ENCODE measurements at regions not wholly inside any gene's neighbourhood (a gene's known extent, or its start where the extent isn't known, plus 50 kb on each side); places are given as distances from the start of the nearest gene placed in this dataset.
"Not testable (repeated sequence)": the region's sequence is repeated elsewhere in the genome, so short reads cannot be mapped to it uniquely, and the experiment has no call there.

- no peak overlapping the region for H3K4me3 Mint-ChIP-seq
- H3K27ac Mint-ChIP-seq, result no peak overlapping the region
These were observed 104.9 kb downstream of the CHIC2 start for GRCh38 chr4:53959343-53960120.

GRCh38 chr4:53956454-53956853, 108.0 kb downstream of the CHIC2 start:
- no peak for DNase-seq
- H3K4me1 Mint-ChIP-seq, result no peaks in the 10 kb centered on the region
- no peaks in the 10 kb centered on the region for H3K27me3 Mint-ChIP-seq
- no peak overlapping the region for H3K27ac Mint-ChIP-seq
- H3K36me3 Mint-ChIP-seq, result no peaks in the 10 kb centered on the region
- no peak overlapping the region for H3K4me3 Mint-ChIP-seq
- H3K9me3 Mint-ChIP-seq, result no peaks in the 10 kb centered on the region

More at GRCh38 chr4:53959343-53960120, 104.9 kb downstream of the CHIC2 start:
- Mint-ChIP-seq H3K9me3 (no peaks in the 10 kb centered on the region), H3K4me1 (no peaks in the 10 kb centered on the region), H3K36me3 (no peaks in the 10 kb centered on the region), H3K27me3 (no peaks in the 10 kb centered on the region)
- DNase-seq, result no peak

- no peak for DNase-seq
- Mint-ChIP-seq H3K4me1 (no peaks in the 10 kb centered on the region), H3K27ac (no peak overlapping the region), H3K27me3 (no peaks in the 10 kb centered on the region), H3K9me3 (no peaks in the 10 kb centered on the region), H3K4me3 (no peak overlapping the region), H3K36me3 (no peaks in the 10 kb centered on the region)
These were observed 108.4 kb downstream of the CHIC2 start for GRCh38 chr4:53956053-53956452.

DNA sequence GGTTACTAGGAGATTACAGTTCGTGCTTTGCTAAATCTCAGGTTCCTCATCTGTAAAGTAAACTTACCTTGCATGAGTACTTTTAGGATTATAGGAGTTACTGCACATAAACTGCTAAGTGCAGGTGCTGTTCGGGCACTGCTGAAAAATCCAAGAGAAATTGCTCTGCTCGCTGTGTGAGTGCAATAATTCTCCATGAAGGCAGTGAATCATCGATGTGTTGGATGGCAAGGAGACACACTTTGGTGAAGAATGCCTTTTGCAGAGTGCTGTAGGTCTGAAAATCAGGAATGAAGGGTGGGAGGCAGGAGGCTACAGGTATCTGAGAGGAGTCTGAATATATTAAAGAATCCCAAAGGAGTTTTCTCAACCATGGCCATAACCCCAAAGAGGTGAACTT, 113.0 kb downstream of the CHIC2 start:
- Mint-ChIP-seq H3K27ac (no peak overlapping the region), H3K4me3 (no peak overlapping the region), H3K36me3 (no peaks in the 10 kb centered on the region), H3K4me1 (no peaks in the 10 kb centered on the region), H3K9me3 (no peaks in the 10 kb centered on the region), H3K27me3 (no peaks in the 10 kb centered on the region)
- no peak for DNase-seq

GRCh38 chr4:53943345-53944085, 120.9 kb downstream of the CHIC2 start:
- Mint-ChIP-seq H3K4me1 (no peaks in the 10 kb centered on the region), H3K27ac (no peak overlapping the region), H3K9me3 (peaks cover 5% of the 10 kb centered on the region), H3K4me3 (no peak overlapping the region), H3K27me3 (no peaks in the 10 kb centered on the region), H3K36me3 (peaks cover 2% of the 10 kb centered on the region)
- no peak for DNase-seq

GRCh38 chr4:53942712-53943111, 121.7 kb downstream of the CHIC2 start:
- no peaks in the 10 kb centered on the region for H3K4me1 Mint-ChIP-seq
- peaks cover 5% of the 10 kb centered on the region for H3K9me3 Mint-ChIP-seq
- H3K4me3 Mint-ChIP-seq, result no peak overlapping the region
- H3K27me3 Mint-ChIP-seq, result no peaks in the 10 kb centered on the region
- H3K27ac Mint-ChIP-seq, result no peak overlapping the region
- H3K36me3 Mint-ChIP-seq, result peaks cover 2% of the 10 kb centered on the region
- no peak for DNase-seq

- no peak overlapping the region for H3K27ac Mint-ChIP-seq
- no peak overlapping the region for H3K4me3 Mint-ChIP-seq
- peaks cover 5% of the 10 kb centered on the region for H3K9me3 Mint-ChIP-seq
- DNase-seq, result no peak
- peaks cover 2% of the 10 kb centered on the region for H3K36me3 Mint-ChIP-seq
- H3K4me1 Mint-ChIP-seq, result no peaks in the 10 kb centered on the region
- H3K27me3 Mint-ChIP-seq, result no peaks in the 10 kb centered on the region
These were observed 123.1 kb downstream of the CHIC2 start for GRCh38 chr4:53941331-53941730.

GRCh38 chr4:53939892-53940291, 124.5 kb downstream of the CHIC2 start:
- H3K4me1 Mint-ChIP-seq, H3K4me3 Mint-ChIP-seq, DNase-seq, H3K9me3 Mint-ChIP-seq, H3K27ac Mint-ChIP-seq, H3K27me3 Mint-ChIP-seq, H3K36me3 Mint-ChIP-seq: not testable (repeated sequence)

- H3K9me3 Mint-ChIP-seq, result peaks cover 5% of the 10 kb centered on the region
- H3K27me3 Mint-ChIP-seq, result no peaks in the 10 kb centered on the region
- no peak for DNase-seq
- peaks cover 3% of the 10 kb centered on the region for H3K36me3 Mint-ChIP-seq
- H3K4me3 Mint-ChIP-seq, result no peak overlapping the region
- H3K27ac Mint-ChIP-seq, result no peak overlapping the region
- no peaks in the 10 kb centered on the region for H3K4me1 Mint-ChIP-seq
These were observed 126.5 kb downstream of the CHIC2 start for GRCh38 chr4:53937918-53938317.

- H3K36me3 Mint-ChIP-seq, result peaks cover 3% of the 10 kb centered on the region
- no peaks in the 10 kb centered on the region for H3K4me1 Mint-ChIP-seq
- DNase-seq, result no peak
- H3K4me3 Mint-ChIP-seq, result no peak overlapping the region
- peaks cover 5% of the 10 kb centered on the region for H3K9me3 Mint-ChIP-seq
- H3K27me3 Mint-ChIP-seq, result no peaks in the 10 kb centered on the region
- H3K27ac Mint-ChIP-seq, result no peak overlapping the region
These were observed 127.1 kb downstream of the CHIC2 start for GRCh38 chr4:53937327-53937726.

GRCh38 chr4:53935780-53936179, 128.6 kb downstream of the CHIC2 start:
- peaks cover 6% of the 10 kb centered on the region for H3K27me3 Mint-ChIP-seq
- H3K4me3 Mint-ChIP-seq, result no peak overlapping the region

GRCh38 chr4:53932796-53933610, 131.4 kb downstream of the CHIC2 start:
- no peak overlapping the region for H3K4me3 Mint-ChIP-seq

More at GRCh38 chr4:53935780-53936179, 128.6 kb downstream of the CHIC2 start:
- no peak for DNase-seq
- Mint-ChIP-seq H3K9me3 (peaks cover 5% of the 10 kb centered on the region), H3K4me1 (no peaks in the 10 kb centered on the region), H3K27ac (no peak overlapping the region), H3K36me3 (peaks cover 3% of the 10 kb centered on the region)

DNA sequence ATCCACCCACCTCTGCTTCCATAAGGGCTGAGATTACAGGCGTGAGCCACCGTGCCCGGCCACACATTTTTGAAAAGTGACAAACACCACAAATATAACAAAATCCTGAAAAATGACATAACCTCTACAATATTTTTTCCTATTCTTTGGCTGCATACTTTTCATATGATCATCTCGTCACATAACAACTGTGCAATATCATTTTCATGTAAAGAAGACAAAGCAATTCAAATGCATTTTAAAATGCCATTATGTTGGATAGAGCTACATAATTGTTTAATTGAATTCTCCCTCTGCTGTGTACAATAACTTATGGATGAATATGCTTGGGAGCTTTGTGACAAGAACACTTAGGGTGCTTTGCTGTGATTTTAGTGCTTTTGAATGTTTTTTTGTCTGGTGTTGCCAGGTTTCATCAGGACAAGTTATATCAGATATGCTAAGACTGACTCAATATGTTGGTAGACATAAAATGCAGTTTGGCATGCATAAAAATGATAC, 132.9 kb downstream of the CHIC2 start:
- H3K27me3 Mint-ChIP-seq, result peaks cover 6% of the 10 kb centered on the region
- no peaks in the 10 kb centered on the region for H3K9me3 Mint-ChIP-seq
- H3K4me1 Mint-ChIP-seq, result no peaks in the 10 kb centered on the region

More at GRCh38 chr4:53932796-53933610, 131.4 kb downstream of the CHIC2 start:
- no peaks in the 10 kb centered on the region for H3K9me3 Mint-ChIP-seq
- H3K4me1 Mint-ChIP-seq, result no peaks in the 10 kb centered on the region
- H3K36me3 Mint-ChIP-seq, result peaks cover 2% of the 10 kb centered on the region
- no peak overlapping the region for H3K27ac Mint-ChIP-seq
- peaks cover 6% of the 10 kb centered on the region for H3K27me3 Mint-ChIP-seq
- DNase-seq, result no peak

DNA sequence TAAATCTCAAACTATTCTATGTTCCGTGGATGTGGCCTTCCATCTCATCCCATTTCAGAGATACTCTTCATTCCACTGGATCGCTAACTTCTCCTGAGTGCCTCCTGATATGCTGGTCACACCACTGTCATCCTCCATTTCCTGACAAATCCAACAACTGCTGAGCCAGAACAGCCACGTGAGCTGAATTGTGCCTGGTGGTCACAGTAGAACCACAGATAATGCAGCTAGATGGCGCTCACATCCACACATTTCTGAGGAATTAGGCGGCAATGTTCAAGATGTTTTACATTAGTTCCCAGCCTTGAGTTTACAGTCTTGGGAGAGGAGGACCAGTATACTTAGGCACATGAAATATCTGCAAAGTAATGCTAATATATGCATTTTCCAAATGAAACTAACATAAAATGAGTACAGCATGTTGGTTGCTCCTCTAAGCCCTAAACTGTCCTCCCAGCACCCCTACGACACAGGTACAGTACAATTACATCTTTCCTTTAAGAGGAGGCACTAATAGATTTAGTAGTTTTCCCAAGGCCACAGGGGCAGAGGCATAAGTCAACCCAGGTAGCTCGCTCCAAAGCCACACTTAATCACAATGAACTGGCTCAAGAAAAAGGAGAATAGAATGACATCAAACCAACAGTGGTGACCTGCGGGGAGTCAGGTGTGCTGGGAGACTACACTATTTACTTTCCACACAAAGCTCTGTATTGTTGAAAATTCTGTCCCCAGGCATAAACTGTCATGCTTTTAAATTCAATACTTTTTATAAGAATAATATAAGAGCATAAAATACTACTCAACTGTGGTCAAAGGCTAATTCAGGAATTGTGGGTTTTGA, 134.2 kb downstream of the CHIC2 start:
- peaks cover 6% of the 10 kb centered on the region for H3K27me3 Mint-ChIP-seq
- no peak overlapping the region for H3K27ac Mint-ChIP-seq
- DNase-seq, result peak; percentile 40
- H3K4me3 Mint-ChIP-seq, result no peak overlapping the region
- no peaks in the 10 kb centered on the region for H3K9me3 Mint-ChIP-seq
- peaks cover 2% of the 10 kb centered on the region for H3K36me3 Mint-ChIP-seq
- no peaks in the 10 kb centered on the region for H3K4me1 Mint-ChIP-seq

More for the DNA sequence above, 132.9 kb downstream of the CHIC2 start:
- no peak overlapping the region for H3K4me3 Mint-ChIP-seq
- H3K36me3 Mint-ChIP-seq, result peaks cover 2% of the 10 kb centered on the region
- no peak for DNase-seq
- H3K27ac Mint-ChIP-seq, result no peak overlapping the region
